ENCODE measurements at regions not wholly inside any gene's neighbourhood (a gene's known extent, or its start where the extent isn't known, plus 50 kb on each side); places are given as distances from the start of the nearest gene placed in this dataset.

DNA sequence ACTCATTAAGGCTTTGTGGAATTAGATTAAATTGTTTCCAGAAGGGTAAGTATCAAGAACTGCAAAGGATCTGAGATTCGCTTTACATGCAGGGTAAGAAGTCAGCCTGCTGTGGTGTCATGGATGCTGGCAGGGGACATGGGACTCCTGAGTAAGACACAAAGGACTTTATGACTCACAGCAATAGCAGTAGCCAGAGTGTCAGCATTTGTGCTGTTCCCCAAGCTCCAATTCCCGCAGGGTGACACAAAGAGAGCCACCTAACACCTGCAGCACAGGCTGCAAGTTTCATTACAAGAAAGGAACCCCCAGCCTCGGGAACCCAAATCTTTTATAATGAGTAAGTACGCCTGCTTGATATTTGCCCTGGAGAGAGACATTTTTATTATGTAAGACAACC lies 298.1 kb upstream of the POU3F1 start (continued):
- TF ChIP-seq, protein P1, sequence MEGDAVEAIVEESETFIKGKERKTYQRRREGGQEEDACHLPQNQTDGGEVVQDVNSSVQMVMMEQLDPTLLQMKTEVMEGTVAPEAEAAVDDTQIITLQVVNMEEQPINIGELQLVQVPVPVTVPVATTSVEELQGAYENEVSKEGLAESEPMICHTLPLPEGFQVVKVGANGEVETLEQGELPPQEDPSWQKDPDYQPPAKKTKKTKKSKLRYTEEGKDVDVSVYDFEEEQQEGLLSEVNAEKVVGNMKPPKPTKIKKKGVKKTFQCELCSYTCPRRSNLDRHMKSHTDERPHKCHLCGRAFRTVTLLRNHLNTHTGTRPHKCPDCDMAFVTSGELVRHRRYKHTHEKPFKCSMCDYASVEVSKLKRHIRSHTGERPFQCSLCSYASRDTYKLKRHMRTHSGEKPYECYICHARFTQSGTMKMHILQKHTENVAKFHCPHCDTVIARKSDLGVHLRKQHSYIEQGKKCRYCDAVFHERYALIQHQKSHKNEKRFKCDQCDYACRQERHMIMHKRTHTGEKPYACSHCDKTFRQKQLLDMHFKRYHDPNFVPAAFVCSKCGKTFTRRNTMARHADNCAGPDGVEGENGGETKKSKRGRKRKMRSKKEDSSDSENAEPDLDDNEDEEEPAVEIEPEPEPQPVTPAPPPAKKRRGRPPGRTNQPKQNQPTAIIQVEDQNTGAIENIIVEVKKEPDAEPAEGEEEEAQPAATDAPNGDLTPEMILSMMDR (conservative IDR thresholded peaks at IDR 0.05; ENCODE audit: low read depth in 2 of 2), result no peak
- TF ChIP-seq ZNF114 (CRISPR knock-in tag; IDR thresholded peaks at IDR 0.05), result no peak
- no peak for TF ChIP-seq EZH2phosphoT487 (IDR thresholded peaks at IDR 0.05; ENCODE audit: unreplicated experiment)
- TF ChIP-seq, protein P2, sequence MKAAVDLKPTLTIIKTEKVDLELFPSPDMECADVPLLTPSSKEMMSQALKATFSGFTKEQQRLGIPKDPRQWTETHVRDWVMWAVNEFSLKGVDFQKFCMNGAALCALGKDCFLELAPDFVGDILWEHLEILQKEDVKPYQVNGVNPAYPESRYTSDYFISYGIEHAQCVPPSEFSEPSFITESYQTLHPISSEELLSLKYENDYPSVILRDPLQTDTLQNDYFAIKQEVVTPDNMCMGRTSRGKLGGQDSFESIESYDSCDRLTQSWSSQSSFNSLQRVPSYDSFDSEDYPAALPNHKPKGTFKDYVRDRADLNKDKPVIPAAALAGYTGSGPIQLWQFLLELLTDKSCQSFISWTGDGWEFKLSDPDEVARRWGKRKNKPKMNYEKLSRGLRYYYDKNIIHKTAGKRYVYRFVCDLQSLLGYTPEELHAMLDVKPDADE (IDR thresholded peaks at IDR 0.05), result no peak
- TF ChIP-seq POLR2AphosphoS5 (IDR thresholded peaks at IDR 0.05; ENCODE audit: low read depth), result no peak
- TF ChIP-seq CREB1 (CRISPR knock-in tag; IDR thresholded peaks at IDR 0.05; ENCODE audit: low read depth), result no peak

DNA sequence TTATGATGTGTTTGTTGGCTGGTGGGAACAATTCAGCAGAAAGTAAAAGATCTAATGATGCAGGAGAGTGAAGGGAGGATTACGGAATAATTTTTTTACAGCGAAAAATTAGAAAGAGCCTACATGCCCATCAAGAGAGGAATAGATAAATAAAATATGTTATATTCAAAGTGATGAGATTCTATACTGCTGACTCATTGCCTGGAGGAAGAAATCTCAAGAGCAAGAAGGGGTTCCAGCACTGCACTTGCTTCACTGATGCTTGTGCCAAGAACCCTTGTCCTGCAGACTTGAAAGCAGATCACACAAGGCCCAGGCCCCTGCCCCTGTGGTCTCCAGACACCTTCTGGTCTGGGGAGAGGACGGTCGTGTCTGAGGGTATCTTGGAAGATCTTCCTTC lies 295.1 kb upstream of the POU3F1 start:
- Histone ChIP-seq H3K27me3 (ENCODE audit: insufficient read depth) (no peaks in the 10 kb centered on the region), H2AFZ (no peak overlapping the region), H3K9me2 (ENCODE audit: insufficient read depth) (no peaks in the 10 kb centered on the region; the same call in 1 of the 2 replicates), H3K79me2 (replicated peaks; ENCODE audit: insufficient read depth) (no peaks in the 10 kb centered on the region), H3K4me2 (no peak overlapping the region), H3F3A (replicated peaks; ENCODE audit: low read depth) (no peaks in the 10 kb centered on the region), H3K4me1 (ENCODE audit: insufficient read depth) (peaks cover 5% of the 10 kb centered on the region; the same call in 1 of the 2 replicates), H3K27ac (ENCODE audit: low read depth) (no peak overlapping the region), H4K20me1 (replicated peaks; ENCODE audit: insufficient read depth) (no peaks in the 10 kb centered on the region), H3K4me3 (no peak overlapping the region), H3K36me3 (ENCODE audit: insufficient read depth) (no peaks in the 10 kb centered on the region)
- TF ChIP-seq STAT1 (IDR thresholded peaks at IDR 0.05; ENCODE audit: unreplicated experiment) (no peak), ZNF331 (CRISPR knock-in tag; IDR thresholded peaks at IDR 0.05; ENCODE audit: low read depth) (no peak), ZNF114 (CRISPR knock-in tag; IDR thresholded peaks at IDR 0.05) (no peak), EZH2phosphoT487 (IDR thresholded peaks at IDR 0.05; ENCODE audit: unreplicated experiment) (no peak), JUNB (IDR thresholded peaks at IDR 0.05; ENCODE audit: unreplicated experiment) (no peak), POLR2AphosphoS5 (IDR thresholded peaks at IDR 0.05; ENCODE audit: low read depth) (no peak), CREB1 (CRISPR knock-in tag; IDR thresholded peaks at IDR 0.05; ENCODE audit: low read depth) (no peak), NANOG (IDR thresholded peaks at IDR 0.05; ENCODE audit: borderline replicate concordance) (no peak)
- TF ChIP-seq, protein P2 (IDR thresholded peaks at IDR 0.05), result no peak
- peaks cover 24% of the 10 kb centered on the region for H3K4me1 Mint-ChIP-seq
- H3K9me3 Mint-ChIP-seq, result peaks cover 9% of the 10 kb centered on the region
- no peak overlapping the region for H3K27ac Mint-ChIP-seq
- DNase-seq (ENCODE audit: low spot score) (no peak), ATAC-seq (no peak)
- H3K36me3 Mint-ChIP-seq (ENCODE audit: low read depth), result no peaks in the 10 kb centered on the region; the same call in 1 of the 3 replicates
- H3K4me3 Mint-ChIP-seq, result no peak overlapping the region
- peaks cover 7% of the 10 kb centered on the region for H3K27me3 Mint-ChIP-seq (ENCODE audit: insufficient read depth, low read depth, poor library complexity)

Data from GM23338 (cell line).